Pancreas (tissue), 10 donors: ENCODE measurements at regions not wholly inside any gene's neighbourhood (a gene's known extent, or its start where the extent isn't known, plus 50 kb on each side); places are given as distances from the start of the nearest gene placed in this dataset.

Experiments
- ATAC-seq, 4 donors: fragments of 200-7000 bp; cut with Tn5 transposase; one replicate each; pipeline versions ENCODE4 v1.8.0 to v1.9.1; 2020; ENCODE audit warnings: mild to moderate bottlenecking in 4 of 4, moderate library complexity in 4 of 4
- DNase-seq, 6 donors: peaks; one replicate each; pipeline ENCODE4 v3.0.0-alpha.2; 2020
- FAIRE-seq: peaks from 2 replicates; lab custom pipeline; 2012; peaks lifted over from hg19 to GRCh38; lab: Jason Lieb, UNC
- H3K27ac ChIP-seq, 4 donors: fragments of 200-600 bp; sonication (generic); 1 replicate in 3 of 4; 2 replicates in 1 of 4; pipeline versions ENCODE4 v1.5.0 to v1.8.0; 2020
- H3K27me3 ChIP-seq, 4 donors: fragments of 200-600 bp; one replicate each; pipeline ENCODE4 v1.8.0; 2021
- H3K36me3 ChIP-seq, 3 donors: fragments of 200-600 bp; sonication (generic) in 1 of 3; one replicate each; pipeline versions ENCODE4 v1.5.0 to v1.8.0; 2020 to 2021
- H3K4me1 ChIP-seq, 3 donors: fragments of 200-600 bp; one replicate each; pipeline ENCODE4 v1.8.0; 2021
- H3K4me3 ChIP-seq, 4 donors: fragments of 200-600 bp; sonication (generic) in 2 of 4; one replicate each; pipeline versions ENCODE4 v1.5.0 to v1.8.0; 2020 to 2021
- H3K9me3 ChIP-seq, 4 donors: fragments of 200-600 bp; one replicate each; pipeline ENCODE4 v1.8.0; 2021
- WGBS, 2 donors: extraction: QIAGEN DNeasy Blood & Tissue Kit; methylation state at CpG; one replicate each; pipeline ENCODE4 v1.1.7; 2013; 5-methylcytosine and 5-hydroxymethylcytosine counted together
- intact Hi-C, 3 donors: fragments of 100-400 bp; cut with DNase I; formaldehyde crosslinking; loops; one replicate each; pipeline versions ENCODE4 v1.11.1 to v1.14.2; 2022
- TF ChIP-seq, protein P1 (sequence below), 4 donors: fragments of 200-600 bp; sonication (generic) in 3 of 4; IDR thresholded peaks; one replicate each; pipeline versions ENCODE4 v1.5.0 to v1.8.0; 2021; ENCODE audit warnings: antibody characterized with exemption in 4 of 4
- donor health status: healthy with polysubstance abuse.
- donor health status: DM: no; HTN: no; CAD: no; lungs with moderate emphysema.
- donor health status: DM: no; HTN: no; CAD: no.
- donor health status: control.
- donor health status: control.
- donor health status: Bipolar disorder and iron deficiency.
- donor health status: DM: yes; HTN: yes; CAD: no.
- donor health status: DM: no; HTN: no; CAD: no.
- donor health status: DM: no; HTN: no; CAD: no.
- donor health status: DM: yes; HTN: yes; CAD: no.

DNA sequence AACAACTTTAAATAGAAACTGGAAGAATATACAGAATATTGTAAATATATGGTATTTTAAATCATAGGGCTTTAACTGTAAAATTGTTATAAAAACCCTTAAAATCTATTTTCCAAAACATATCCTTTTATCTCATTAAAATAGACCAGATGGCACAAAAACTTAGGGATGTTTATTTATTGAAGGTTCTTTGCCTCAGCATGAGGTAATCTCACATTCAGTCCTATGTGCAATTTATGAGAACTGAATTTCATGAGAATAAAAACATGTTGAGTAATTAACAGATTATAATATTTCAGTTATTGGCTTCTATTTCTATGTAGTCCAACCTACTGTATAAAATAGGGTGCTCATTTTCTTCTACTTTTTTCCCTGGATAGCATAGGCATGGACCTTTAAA is 329.2 kb upstream of the PRR16 start:
- Histone ChIP-seq H3K4me1 (peaks cover 0 to 6% (median 0%) of the 10 kb centered on the region in 3 donors), H3K4me3 (no peak overlapping the region), H3K9me3 (no peaks in the 10 kb centered on the region), H3K27ac (no peak overlapping the region), H3K27me3 (no peaks in the 10 kb centered on the region), H3K36me3 (no peaks in the 10 kb centered on the region)
- ATAC-seq (no peak), DNase-seq (no peak), FAIRE-seq (no peak)
- intact Hi-C loops: no loop called here
- TF ChIP-seq, protein P1, sequence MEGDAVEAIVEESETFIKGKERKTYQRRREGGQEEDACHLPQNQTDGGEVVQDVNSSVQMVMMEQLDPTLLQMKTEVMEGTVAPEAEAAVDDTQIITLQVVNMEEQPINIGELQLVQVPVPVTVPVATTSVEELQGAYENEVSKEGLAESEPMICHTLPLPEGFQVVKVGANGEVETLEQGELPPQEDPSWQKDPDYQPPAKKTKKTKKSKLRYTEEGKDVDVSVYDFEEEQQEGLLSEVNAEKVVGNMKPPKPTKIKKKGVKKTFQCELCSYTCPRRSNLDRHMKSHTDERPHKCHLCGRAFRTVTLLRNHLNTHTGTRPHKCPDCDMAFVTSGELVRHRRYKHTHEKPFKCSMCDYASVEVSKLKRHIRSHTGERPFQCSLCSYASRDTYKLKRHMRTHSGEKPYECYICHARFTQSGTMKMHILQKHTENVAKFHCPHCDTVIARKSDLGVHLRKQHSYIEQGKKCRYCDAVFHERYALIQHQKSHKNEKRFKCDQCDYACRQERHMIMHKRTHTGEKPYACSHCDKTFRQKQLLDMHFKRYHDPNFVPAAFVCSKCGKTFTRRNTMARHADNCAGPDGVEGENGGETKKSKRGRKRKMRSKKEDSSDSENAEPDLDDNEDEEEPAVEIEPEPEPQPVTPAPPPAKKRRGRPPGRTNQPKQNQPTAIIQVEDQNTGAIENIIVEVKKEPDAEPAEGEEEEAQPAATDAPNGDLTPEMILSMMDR (IDR thresholded peaks at IDR 0.05): no peak

GRCh38 chr5:120137582-120137981 is 326.5 kb upstream of the PRR16 start:
- DNase-seq: no peak
- TF ChIP-seq, protein P1 (IDR thresholded peaks at IDR 0.05): no peak
- H3K9me3 ChIP-seq: no peaks in the 10 kb centered on the region
- H3K4me1 ChIP-seq: peaks cover 0 to 15% (median 0%) of the 10 kb centered on the region in 3 donors
- FAIRE-seq: no peak
- no peaks in the 10 kb centered on the region for H3K27me3 ChIP-seq
- intact Hi-C loops: no loop called here
- no peaks in the 10 kb centered on the region for H3K36me3 ChIP-seq
- 61 to 63% methylated on average over 2 of the region's 2 CpGs for WGBS, 2 donors
- H3K27ac ChIP-seq: no peak overlapping the region
- no peak overlapping the region for H3K4me3 ChIP-seq
- ATAC-seq: no peak

DNA sequence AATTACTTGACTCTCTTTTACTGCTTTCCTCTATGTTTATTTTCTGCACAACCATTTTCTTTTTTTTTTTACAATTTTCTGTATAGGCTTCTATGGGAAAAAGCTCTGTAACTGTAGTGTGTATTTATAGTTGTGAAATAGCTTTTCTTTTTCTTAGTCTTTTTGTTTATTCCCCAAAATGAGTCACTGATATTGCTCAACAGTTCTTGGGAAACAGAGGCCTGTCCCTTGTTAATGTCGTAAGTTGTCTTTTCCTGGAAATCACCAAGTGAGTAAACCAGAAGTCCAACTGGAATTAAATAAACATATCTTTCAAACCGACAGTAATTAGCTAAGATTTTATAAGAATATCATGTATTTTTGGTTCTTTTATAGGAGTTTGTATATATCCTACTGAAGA is 325.1 kb upstream of the PRR16 start:
- Histone ChIP-seq H3K36me3 (no peaks in the 10 kb centered on the region), H3K27ac (peak overlapping the region in 2 of 4 donors; percentile 46 to 74), H3K4me1 (peaks cover 0 to 15% (median 0%) of the 10 kb centered on the region in 3 donors), H3K27me3 (no peaks in the 10 kb centered on the region), H3K4me3 (no peak overlapping the region), H3K9me3 (no peaks in the 10 kb centered on the region)
- peak; percentile 83 to 95 (median 86) for ATAC-seq
- TF ChIP-seq, protein P1 (IDR thresholded peaks at IDR 0.05): no peak
- intact Hi-C loops: no loop called here
- WGBS, 2 donors: 23 to 24% methylated on average over 2 of the region's 2 CpGs
- peak; percentile 45 for FAIRE-seq
- peak in 2 of 6 donors; percentile 18 to 21 for DNase-seq

- TF ChIP-seq, protein P1 (IDR thresholded peaks at IDR 0.05): no peak
- FAIRE-seq (no peak), ATAC-seq (no peak), DNase-seq (no peak)
- no peak overlapping the region for H3K4me3 ChIP-seq
- no peaks in the 10 kb centered on the region for H3K27me3 ChIP-seq
- 48 to 85% methylated on average over 1 of the region's 1 CpG for WGBS, 2 donors
- H3K36me3 ChIP-seq: no peaks in the 10 kb centered on the region
- H3K9me3 ChIP-seq: no peaks in the 10 kb centered on the region
- peaks cover 0 to 15% (median 0%) of the 10 kb centered on the region in 3 donors for H3K4me1 ChIP-seq
- no peak overlapping the region for H3K27ac ChIP-seq
- intact Hi-C loops: no loop called here
Observed at GRCh38 chr5:120140501-120140900, 323.6 kb upstream of the PRR16 start.

DNA sequence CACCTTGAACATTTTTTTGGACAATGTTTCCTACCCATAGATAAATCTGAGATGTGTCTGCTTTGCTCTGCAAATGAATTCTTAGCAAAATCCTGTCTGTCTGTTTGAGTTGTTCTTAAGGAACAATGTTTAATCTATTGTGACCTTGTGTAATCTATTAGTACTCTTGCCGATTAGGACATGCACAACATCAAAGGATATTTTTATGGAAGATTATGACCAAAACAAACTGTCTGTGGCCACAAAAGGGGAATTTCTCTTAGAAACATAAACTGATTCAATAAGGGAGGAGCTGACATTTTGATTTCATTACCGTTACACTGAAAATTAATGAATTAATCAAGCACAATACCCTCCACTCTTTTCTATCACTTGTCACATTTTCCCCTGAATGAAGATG is 323.0 kb upstream of the PRR16 start:
- peaks cover 0 to 15% (median 0%) of the 10 kb centered on the region in 3 donors for H3K4me1 ChIP-seq
- FAIRE-seq (no peak), ATAC-seq (peak in 1 of 4 donors; percentile 15)

More for the DNA sequence above, 323.0 kb upstream of the PRR16 start:
- WGBS, 2 donors: 37 to 38% methylated on average over 2 of the region's 2 CpGs
- TF ChIP-seq, protein P1 (IDR thresholded peaks at IDR 0.05): no peak
- no peaks in the 10 kb centered on the region for H3K9me3 ChIP-seq
- H3K27ac ChIP-seq: no peak overlapping the region
- H3K36me3 ChIP-seq: no peaks in the 10 kb centered on the region
- no peak overlapping the region for H3K4me3 ChIP-seq
- intact Hi-C loops: no loop called here
- no peak for DNase-seq
- no peaks in the 10 kb centered on the region for H3K27me3 ChIP-seq
